ENCODE measurements at regions not wholly inside any gene's neighbourhood (a gene's known extent, or its start where the extent isn't known, plus 50 kb on each side); places are given as distances from the start of the nearest gene placed in this dataset.

GRCh38 chr4:43146198-43146597, 253.7 kb downstream of the GRXCR1 start:
- TF ChIP-seq REST (IDR thresholded peaks at IDR 0.05; ENCODE audit: insufficient read depth in 1 of 2, low read depth in 2 of 2, low read length in 2 of 2) (no peak), FOXP2 (optimal IDR thresholded peaks at IDR 0.05; ENCODE audit: borderline replicate concordance, extremely low read depth, extremely low read length, insufficient read depth) (no peak), TAF1 (IDR thresholded peaks at IDR 0.05; ENCODE audit: borderline replicate concordance, insufficient read depth, low read length) (no peak), SIN3A (IDR thresholded peaks at IDR 0.05; ENCODE audit: borderline replicate concordance, insufficient read depth, low read length) (no peak), POLR2AphosphoS5 (IDR thresholded peaks at IDR 0.05; ENCODE audit: low read depth, low read length) (no peak)

- TF ChIP-seq POLR2AphosphoS5 (IDR thresholded peaks at IDR 0.05; ENCODE audit: low read depth, low read length) (no peak), TAF1 (IDR thresholded peaks at IDR 0.05; ENCODE audit: borderline replicate concordance, insufficient read depth, low read length) (no peak), SIN3A (IDR thresholded peaks at IDR 0.05; ENCODE audit: borderline replicate concordance, insufficient read depth, low read length) (no peak), REST (IDR thresholded peaks at IDR 0.05; ENCODE audit: insufficient read depth in 1 of 2, low read depth in 2 of 2, low read length in 2 of 2) (no peak), FOXP2 (optimal IDR thresholded peaks at IDR 0.05; ENCODE audit: borderline replicate concordance, extremely low read depth, extremely low read length, insufficient read depth) (no peak)
Observed at GRCh38 chr4:43148481-43148880, 256.0 kb downstream of the GRXCR1 start.

GRCh38 chr4:43163101-43163792, 270.7 kb downstream of the GRXCR1 start:
- no peak for TF ChIP-seq SIN3A (IDR thresholded peaks at IDR 0.05; ENCODE audit: borderline replicate concordance, insufficient read depth, low read length)
- no peak for TF ChIP-seq REST (IDR thresholded peaks at IDR 0.05; ENCODE audit: insufficient read depth in 1 of 2, low read depth in 2 of 2, low read length in 2 of 2)
- TF ChIP-seq FOXP2 (optimal IDR thresholded peaks at IDR 0.05; ENCODE audit: borderline replicate concordance, extremely low read depth, extremely low read length, insufficient read depth) = no peak
- TF ChIP-seq POLR2AphosphoS5 (IDR thresholded peaks at IDR 0.05; ENCODE audit: low read depth, low read length) = no peak
- TF ChIP-seq TAF1 (IDR thresholded peaks at IDR 0.05; ENCODE audit: borderline replicate concordance, insufficient read depth, low read length) = no peak

- TF ChIP-seq FOXP2 (optimal IDR thresholded peaks at IDR 0.05; ENCODE audit: borderline replicate concordance, extremely low read depth, extremely low read length, insufficient read depth) (no peak), SIN3A (IDR thresholded peaks at IDR 0.05; ENCODE audit: borderline replicate concordance, insufficient read depth, low read length) (no peak), POLR2AphosphoS5 (IDR thresholded peaks at IDR 0.05; ENCODE audit: low read depth, low read length) (no peak)
Observed at GRCh38 chr4:43189741-43190140, 297.2 kb downstream of the GRXCR1 start.

GRCh38 chr4:43223820-43224219, 331.3 kb downstream of the GRXCR1 start:
- TF ChIP-seq REST (IDR thresholded peaks at IDR 0.05; ENCODE audit: insufficient read depth in 1 of 2, low read depth in 2 of 2, low read length in 2 of 2) = no peak
- no peak for TF ChIP-seq POLR2AphosphoS5 (IDR thresholded peaks at IDR 0.05; ENCODE audit: low read depth, low read length)
- TF ChIP-seq FOXP2 (optimal IDR thresholded peaks at IDR 0.05; ENCODE audit: borderline replicate concordance, extremely low read depth, extremely low read length, insufficient read depth) = no peak
- no peak for TF ChIP-seq TAF1 (IDR thresholded peaks at IDR 0.05; ENCODE audit: borderline replicate concordance, insufficient read depth, low read length)
- no peak for TF ChIP-seq SIN3A (IDR thresholded peaks at IDR 0.05; ENCODE audit: borderline replicate concordance, insufficient read depth, low read length)
